ENCODE measurements at regions not wholly inside any gene's neighbourhood (a gene's known extent, or its start where the extent isn't known, plus 50 kb on each side); places are given as distances from the start of the nearest gene placed in this dataset.

GRCh38 chr4:170269950-170270349 lies 180.2 kb upstream of the AADAT start:
- no peaks in the 10 kb centered on the region for H3K27me3 Mint-ChIP-seq (ENCODE audit: low read depth in 2 of 2)
- Histone ChIP-seq H3K4me1 (ENCODE audit: control insufficient read depth, insufficient read depth, low read length) (no peaks in the 10 kb centered on the region), H3K36me3 (ENCODE audit: control insufficient read depth, insufficient read depth, low read length) (no peaks in the 10 kb centered on the region), H3K4me3 (ENCODE audit: low read length) (no peak overlapping the region), H3K9me3 (ENCODE audit: control insufficient read depth, insufficient read depth, low read length) (no peaks in the 10 kb centered on the region), H3K27me3 (ENCODE audit: control insufficient read depth, insufficient read depth, low read length) (no peaks in the 10 kb centered on the region), H3K27ac (ENCODE audit: low read length) (no peak overlapping the region)
- no peak overlapping the region for H3K4me3 Mint-ChIP-seq
- TF ChIP-seq CTCF (IDR thresholded peaks at IDR 0.05) = no peak
- H3K27ac Mint-ChIP-seq = no peak overlapping the region
- WGBS (ENCODE audit: insufficient coverage) = 100% methylated on average over 1 of the region's 2 CpGs
- H3K4me1 Mint-ChIP-seq = peaks cover 0 to 4% of the 10 kb centered on the region in 2 donors
- ATAC-seq = no peak
- H3K9me3 Mint-ChIP-seq = peaks cover 5 to 6% of the 10 kb centered on the region in 2 donors
- no peaks in the 10 kb centered on the region for H3K36me3 Mint-ChIP-seq
- intact Hi-C loops (cut with micrococcal nuclease) = no loop called here
- DNase-seq = no peak

- H3K27ac ChIP-seq (ENCODE audit: low read length) = no peak overlapping the region
- 18% methylated on average over 6 of the region's 6 CpGs for WGBS (ENCODE audit: insufficient coverage)
- intact Hi-C loops (cut with micrococcal nuclease) = loop anchor here (2.0 kb wide), 2 partner anchors 115 to 593 kb away; no protein-coding TSS in a partner anchor
- Mint-ChIP-seq H3K27ac (no peak overlapping the region), H3K9me3 (no peaks in the 10 kb centered on the region), H3K4me1 (no peaks in the 10 kb centered on the region), H3K4me3 (no peak overlapping the region), H3K27me3 (ENCODE audit: low read depth in 2 of 2) (no peaks in the 10 kb centered on the region), H3K36me3 (no peaks in the 10 kb centered on the region)
- H3K27me3 ChIP-seq (ENCODE audit: control insufficient read depth, insufficient read depth, low read length) = no peaks in the 10 kb centered on the region
- no peaks in the 10 kb centered on the region for H3K36me3 ChIP-seq (ENCODE audit: control insufficient read depth, insufficient read depth, low read length)
- no peaks in the 10 kb centered on the region for H3K4me1 ChIP-seq (ENCODE audit: control insufficient read depth, insufficient read depth, low read length)
- TF ChIP-seq CTCF (IDR thresholded peaks at IDR 0.05) = peak; percentile 59
- H3K9me3 ChIP-seq (ENCODE audit: control insufficient read depth, insufficient read depth, low read length) = no peaks in the 10 kb centered on the region
- H3K4me3 ChIP-seq (ENCODE audit: low read length) = no peak overlapping the region
- DNase-seq (peak; percentile 11 to 21), ATAC-seq (peak in 2 of 3 donors; percentile 55 to 75)
Measured at GRCh38 chr4:170259631-170260153, 169.9 kb upstream of the AADAT start.

GRCh38 chr4:170256807-170257206 lies 167.1 kb upstream of the AADAT start:
- no peak overlapping the region for H3K27ac Mint-ChIP-seq
- ATAC-seq = no peak

More at GRCh38 chr4:170256807-170257206, 167.1 kb upstream of the AADAT start:
- H3K36me3 Mint-ChIP-seq = no peaks in the 10 kb centered on the region
- no peak overlapping the region for H3K4me3 Mint-ChIP-seq
- Histone ChIP-seq H3K4me1 (ENCODE audit: control insufficient read depth, insufficient read depth, low read length) (no peaks in the 10 kb centered on the region), H3K36me3 (ENCODE audit: control insufficient read depth, insufficient read depth, low read length) (no peaks in the 10 kb centered on the region), H3K9me3 (ENCODE audit: control insufficient read depth, insufficient read depth, low read length) (no peaks in the 10 kb centered on the region), H3K27me3 (ENCODE audit: control insufficient read depth, insufficient read depth, low read length) (no peaks in the 10 kb centered on the region), H3K27ac (ENCODE audit: low read length) (no peak overlapping the region), H3K4me3 (ENCODE audit: low read length) (no peak overlapping the region)
- intact Hi-C loops (cut with micrococcal nuclease) = no loop called here
- no peak for DNase-seq
- H3K9me3 Mint-ChIP-seq = no peaks in the 10 kb centered on the region
- H3K27me3 Mint-ChIP-seq (ENCODE audit: low read depth in 2 of 2) = no peaks in the 10 kb centered on the region
- no peak for TF ChIP-seq CTCF (IDR thresholded peaks at IDR 0.05)
- no peaks in the 10 kb centered on the region for H3K4me1 Mint-ChIP-seq
